ENCODE measurements at regions not wholly inside any gene's neighbourhood (a gene's known extent, or its start where the extent isn't known, plus 50 kb on each side); places are given as distances from the start of the nearest gene placed in this dataset.

DNA sequence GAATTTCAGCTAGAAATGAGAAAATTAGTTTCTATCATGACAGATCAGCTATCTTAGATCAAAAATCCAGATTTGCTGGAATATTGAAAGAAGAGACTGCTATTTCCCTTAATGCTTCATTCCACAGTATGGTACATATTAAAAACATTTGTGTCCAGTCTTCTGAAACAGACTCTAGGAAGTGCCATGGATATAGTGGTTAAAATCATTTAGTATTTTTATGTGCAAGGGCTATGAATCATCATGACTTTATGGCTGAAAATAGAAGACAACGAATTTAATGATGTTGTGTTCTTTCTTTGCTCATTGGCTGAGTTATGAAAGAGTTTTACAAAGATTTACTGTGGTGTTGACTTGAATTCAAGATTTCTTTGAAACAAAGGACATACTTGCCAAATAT lies 146.6 kb downstream of the ANKRD60 start:
- peaks cover 6% of the 10 kb centered on the region for H3K9me3 ChIP-seq (replicated peaks)
- no peak overlapping the region for H3K27ac ChIP-seq (replicated peaks)
- peaks cover under 1% of the 10 kb centered on the region for H3K4me1 ChIP-seq
- intact Hi-C loops (cut with micrococcal nuclease) = no loop called here
- H3K4me3 ChIP-seq = no peak overlapping the region
- DNase-seq = no peak
- H3K36me3 ChIP-seq = no peaks in the 10 kb centered on the region
- H3K27me3 ChIP-seq (ENCODE audit: low read depth) = peaks cover 10% of the 10 kb centered on the region
- TF ChIP-seq, protein P1, sequence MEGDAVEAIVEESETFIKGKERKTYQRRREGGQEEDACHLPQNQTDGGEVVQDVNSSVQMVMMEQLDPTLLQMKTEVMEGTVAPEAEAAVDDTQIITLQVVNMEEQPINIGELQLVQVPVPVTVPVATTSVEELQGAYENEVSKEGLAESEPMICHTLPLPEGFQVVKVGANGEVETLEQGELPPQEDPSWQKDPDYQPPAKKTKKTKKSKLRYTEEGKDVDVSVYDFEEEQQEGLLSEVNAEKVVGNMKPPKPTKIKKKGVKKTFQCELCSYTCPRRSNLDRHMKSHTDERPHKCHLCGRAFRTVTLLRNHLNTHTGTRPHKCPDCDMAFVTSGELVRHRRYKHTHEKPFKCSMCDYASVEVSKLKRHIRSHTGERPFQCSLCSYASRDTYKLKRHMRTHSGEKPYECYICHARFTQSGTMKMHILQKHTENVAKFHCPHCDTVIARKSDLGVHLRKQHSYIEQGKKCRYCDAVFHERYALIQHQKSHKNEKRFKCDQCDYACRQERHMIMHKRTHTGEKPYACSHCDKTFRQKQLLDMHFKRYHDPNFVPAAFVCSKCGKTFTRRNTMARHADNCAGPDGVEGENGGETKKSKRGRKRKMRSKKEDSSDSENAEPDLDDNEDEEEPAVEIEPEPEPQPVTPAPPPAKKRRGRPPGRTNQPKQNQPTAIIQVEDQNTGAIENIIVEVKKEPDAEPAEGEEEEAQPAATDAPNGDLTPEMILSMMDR (IDR thresholded peaks at IDR 0.05; ENCODE audit: borderline replicate concordance) = no peak

DNA sequence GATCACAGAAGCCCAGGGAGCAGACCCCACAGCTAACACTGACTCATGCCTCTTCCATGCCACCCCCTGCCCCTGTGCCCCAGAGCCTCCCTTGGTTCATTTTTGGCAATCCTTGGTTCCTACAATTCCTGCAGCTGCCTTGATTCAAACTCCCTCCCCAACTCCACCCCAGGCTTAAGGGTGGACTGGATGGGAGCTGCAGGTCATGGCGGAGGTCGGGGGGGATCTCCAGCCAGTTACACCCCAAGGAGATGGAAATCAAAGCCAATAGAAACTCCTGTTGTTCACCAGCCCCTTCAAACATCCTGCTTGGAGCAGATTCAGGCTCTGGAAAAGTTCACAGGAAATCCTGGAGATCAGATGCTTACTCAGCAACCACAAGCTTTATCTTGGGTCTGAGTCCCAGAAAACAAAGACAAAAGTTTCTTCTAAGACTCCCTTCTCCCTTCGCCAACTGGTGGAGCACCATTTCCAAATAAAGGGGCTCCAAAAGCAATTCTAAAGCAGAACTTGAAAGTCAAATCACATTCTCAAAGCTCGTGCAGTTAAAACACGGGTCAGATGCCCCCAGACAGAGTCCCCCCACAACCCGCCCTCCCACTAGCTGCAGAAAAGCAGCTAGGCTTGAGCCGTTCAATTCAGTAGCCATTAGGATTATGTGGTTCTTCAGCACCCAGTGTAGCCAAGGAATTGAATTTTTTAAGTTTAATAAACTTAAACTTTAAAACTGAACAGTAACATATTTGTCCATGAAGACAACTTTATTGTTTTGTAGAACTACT lies 149.5 kb downstream of the ANKRD60 start:
- Histone ChIP-seq H3K27ac (replicated peaks) (peak overlapping the region; percentile 11), H3K4me1 (peaks cover 22% of the 10 kb centered on the region), H3K36me3 (no peaks in the 10 kb centered on the region), H3K27me3 (ENCODE audit: low read depth) (peaks cover 24% of the 10 kb centered on the region), H3K9me3 (replicated peaks) (peaks cover 6% of the 10 kb centered on the region), H3K4me3 (no peak overlapping the region)
- no peak for DNase-seq
- TF ChIP-seq, protein P1 (IDR thresholded peaks at IDR 0.05; ENCODE audit: borderline replicate concordance) = no peak
- intact Hi-C loops (cut with micrococcal nuclease) = no loop called here

DNA sequence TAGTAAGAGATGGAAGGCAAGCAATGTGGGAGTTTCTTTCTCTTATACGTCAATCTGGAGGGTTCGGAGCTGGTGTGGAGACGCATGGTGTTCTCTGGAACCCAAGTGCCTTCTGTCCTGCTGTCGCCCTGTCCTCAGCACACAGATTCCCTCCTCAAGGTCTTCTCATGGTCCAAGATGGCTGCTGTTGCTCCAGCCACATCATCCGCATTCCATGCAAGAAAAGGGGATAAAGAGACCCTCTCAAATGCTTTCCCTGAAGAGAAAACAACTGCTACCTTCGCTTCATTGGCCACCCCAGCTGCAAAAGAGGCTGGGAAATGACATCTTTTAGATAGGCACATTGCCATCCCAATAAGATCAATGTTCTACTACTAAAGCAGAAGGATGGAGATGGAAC lies 151.2 kb downstream of the ANKRD60 start:
- TF ChIP-seq, protein P1 (IDR thresholded peaks at IDR 0.05; ENCODE audit: borderline replicate concordance) = no peak
- H3K9me3 ChIP-seq (replicated peaks) = peaks cover 6% of the 10 kb centered on the region
- H3K27ac ChIP-seq (replicated peaks) = no peak overlapping the region
- intact Hi-C loops (cut with micrococcal nuclease) = no loop called here
- no peak overlapping the region for H3K4me3 ChIP-seq
- no peak for DNase-seq
- peaks cover 22% of the 10 kb centered on the region for H3K4me1 ChIP-seq
- H3K27me3 ChIP-seq (ENCODE audit: low read depth) = peaks cover 38% of the 10 kb centered on the region
- no peaks in the 10 kb centered on the region for H3K36me3 ChIP-seq

DNA sequence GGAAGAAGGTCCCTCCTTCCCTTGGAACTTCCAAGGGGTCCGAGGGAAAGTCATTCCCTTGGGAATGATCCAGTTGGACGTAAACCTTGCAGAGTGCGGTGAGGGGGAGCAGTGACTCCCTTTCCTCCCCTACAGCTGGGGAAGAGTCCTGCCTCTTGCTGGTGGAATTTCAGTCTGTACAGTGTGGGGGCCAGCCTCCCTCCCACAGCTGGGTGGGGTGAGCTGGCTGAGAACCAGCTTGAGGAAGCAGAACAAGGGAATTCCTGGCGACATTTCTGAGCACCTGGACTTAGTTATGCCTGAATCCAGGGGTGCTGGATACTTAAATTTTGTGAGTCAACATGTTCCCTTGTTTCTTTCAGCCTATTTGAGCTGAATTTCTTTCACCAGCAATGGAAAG lies 152.0 kb downstream of the ANKRD60 start:
- Histone ChIP-seq H3K9me3 (replicated peaks) (peaks cover 6% of the 10 kb centered on the region), H3K27ac (replicated peaks) (no peak overlapping the region), H3K4me3 (no peak overlapping the region), H3K27me3 (ENCODE audit: low read depth) (peaks cover 43% of the 10 kb centered on the region), H3K4me1 (peaks cover 22% of the 10 kb centered on the region), H3K36me3 (no peaks in the 10 kb centered on the region)
- intact Hi-C loops (cut with micrococcal nuclease) = no loop called here
- DNase-seq = no peak
- TF ChIP-seq, protein P1 (IDR thresholded peaks at IDR 0.05; ENCODE audit: borderline replicate concordance) = no peak

DNA sequence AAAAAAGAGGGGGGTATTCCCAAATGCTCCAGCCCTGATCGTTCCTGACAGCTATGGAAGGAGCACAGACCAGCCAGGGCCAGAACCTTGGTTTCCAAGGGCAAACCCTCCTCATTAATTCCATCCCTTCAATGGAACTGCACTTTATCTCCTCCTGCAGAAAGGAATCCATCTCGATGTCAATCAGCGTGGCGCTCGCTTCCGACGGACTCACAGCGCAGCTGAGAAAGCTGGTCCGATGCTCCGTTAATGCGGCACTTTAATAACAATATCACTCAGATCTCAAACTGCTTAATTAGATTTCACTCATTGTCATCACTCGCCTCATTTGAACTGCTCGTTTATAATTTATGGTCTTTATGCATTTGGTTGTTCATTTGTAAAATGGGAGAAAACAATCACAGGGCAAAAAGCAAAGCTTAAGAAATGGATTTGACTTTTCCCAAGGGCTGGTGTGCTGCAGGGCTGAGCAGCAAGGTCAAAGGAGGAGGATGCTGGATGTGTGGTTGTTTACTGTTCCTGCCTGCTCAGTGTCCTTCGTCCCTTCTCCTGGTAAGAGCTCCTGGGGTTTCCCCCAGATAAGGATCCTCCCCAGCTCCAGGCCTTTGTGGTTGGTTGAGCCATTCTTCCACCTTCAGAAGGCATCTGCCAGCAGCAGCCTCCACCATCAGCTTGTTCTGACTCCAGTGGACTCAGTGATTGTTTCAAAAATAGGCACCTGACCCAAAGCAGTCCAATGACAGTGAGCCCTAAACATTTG lies 152.7 kb downstream of the ANKRD60 start:
- Histone ChIP-seq H3K9me3 (replicated peaks) (peaks cover 6% of the 10 kb centered on the region), H3K4me1 (peaks cover 22% of the 10 kb centered on the region), H3K27me3 (ENCODE audit: low read depth) (peaks cover 44% of the 10 kb centered on the region), H3K4me3 (no peak overlapping the region), H3K27ac (replicated peaks) (no peak overlapping the region), H3K36me3 (no peaks in the 10 kb centered on the region)
- TF ChIP-seq, protein P1 (IDR thresholded peaks at IDR 0.05; ENCODE audit: borderline replicate concordance) = no peak
- intact Hi-C loops (cut with micrococcal nuclease) = no loop called here
- DNase-seq = no peak

All from left ventricle myocardium inferior (tissue), 1 donor.